A549 (cell line): ENCODE measurements at regions not wholly inside any gene's neighbourhood (a gene's known extent, or its start where the extent isn't known, plus 50 kb on each side); places are given as distances from the start of the nearest gene placed in this dataset.

Experiments used
- ATAC-seq, 2 experiments: fragments of 200-7000 bp in 1 of 2; fragments of >200 bp in 1 of 2; cut with Nextera tagmentation in 1 of 2; cut with Tn5 transposase in 1 of 2; 3 replicates each; pipeline versions ENCODE4 v1.8.0 to v1.9.1; 2018 to 2020; ENCODE audit warnings: mild to moderate bottlenecking in 1 of 2, moderate library complexity in 1 of 2
- CTCF ChIA-PET: fragments of 300-600 bp; sonication (Branson Sonifier 250); formaldehyde crosslinking; extraction: SDS; loops from one replicate; lab custom pipeline; 2021; ENCODE audit warnings: antibody characterized with exemption, inconsistent platforms; lab: Yijun Ruan, JAX
- POLR2A ChIA-PET: fragments of 350-600 bp; formaldehyde crosslinking; extraction: SDS; loops from one replicate; lab custom pipeline; 2021; ENCODE audit warnings: antibody characterized with exemption, inconsistent platforms; lab: Yijun Ruan, JAX
- DNase-seq, 2 experiments: peaks; one replicate each; pipeline versions ENCODE4 v3.0.0 to v3.0.0-alpha.2; 2011 to 2016; ENCODE audit warnings: low read depth in 1 of 2, low spot score in 1 of 2
- FAIRE-seq: peaks from 2 replicates; lab custom pipeline; 2011; peaks lifted over from hg19 to GRCh38; lab: Jason Lieb, UNC
- H3K27ac ChIP-seq, 2 experiments: fragments of >200 bp; sonication (Bioruptor Twin); formaldehyde crosslinking; 3 replicates each; pipeline ENCODE4 v1.5.1; 2016 to 2017
- H3K4me1 ChIP-seq: fragments of >200 bp; sonication (Bioruptor Twin); formaldehyde crosslinking; 3 replicates; pipeline ENCODE4 v1.6.1; 2016
- H3K4me2 ChIP-seq: fragments of >200 bp; sonication (Bioruptor Twin); formaldehyde crosslinking; 3 replicates; pipeline ENCODE4 v1.6.1; 2016
- H3K4me3 ChIP-seq: fragments of >200 bp; sonication (Bioruptor Twin); formaldehyde crosslinking; 3 replicates; pipeline ENCODE4 v1.5.1; 2016
- H3K9me3 ChIP-seq: fragments of >200 bp; sonication (Bioruptor Twin); formaldehyde crosslinking; 3 replicates; pipeline ENCODE4 v1.6.1; 2016
- CEBPB ChIP-seq, 2 experiments: fragments of >200 bp in 1 of 2; sonication (Bioruptor Twin) in 1 of 2; formaldehyde crosslinking in 1 of 2; IDR thresholded peaks; 2 replicates each; pipeline ENCODE4 v1.6.1; 2012 to 2016
- CTCF ChIP-seq: fragments of >200 bp; sonication (Bioruptor Twin); formaldehyde crosslinking; IDR thresholded peaks from 3 replicates; pipeline ENCODE4 v1.5.1; 2016
- FOXS1 ChIP-seq: fragments of 250-450 bp; sonication (Bioruptor Pico); IDR thresholded peaks from 2 replicates; pipeline ENCODE4 v1.5.0; 2020; ENCODE audit warnings: mild to moderate bottlenecking, moderate library complexity
- HOXB13 ChIP-seq: fragments of 250-450 bp; sonication (Bioruptor Pico); IDR thresholded peaks from 2 replicates; pipeline ENCODE4 v1.5.0; 2020; ENCODE audit warnings: low read depth, mild to moderate bottlenecking, moderate library complexity
- JUN ChIP-seq, 2 experiments: fragments of >200 bp; sonication (Bioruptor Twin); formaldehyde crosslinking; IDR thresholded peaks; 2 replicates in 1 of 2; 3 replicates in 1 of 2; pipeline ENCODE4 v1.6.1; 2016 to 2017
- MAFK ChIP-seq: fragments of 450-650 bp; IDR thresholded peaks from 2 replicates; pipeline ENCODE4 v1.6.1; 2014; ENCODE audit not compliant: partially characterized antibody
- POLR2A ChIP-seq: IDR thresholded peaks from 2 replicates; pipeline ENCODE4 v1.6.1; 2012; ENCODE audit warnings: mild to moderate bottlenecking, low read length
- RCOR1 ChIP-seq: fragments of 150-350 bp; IDR thresholded peaks from 2 replicates; pipeline ENCODE4 v1.6.1; 2014; ENCODE audit warnings: antibody characterized with exemption, low read length, low read depth
- REST ChIP-seq: fragments of 200-600 bp; sonication (generic); IDR thresholded peaks from 2 replicates; pipeline ENCODE4 v1.6.1; 2016; ENCODE audit warnings: antibody characterized with exemption, mild to moderate bottlenecking, moderate library complexity
- RFX5 ChIP-seq: fragments of 450-650 bp; IDR thresholded peaks from 2 replicates; pipeline ENCODE4 v1.7.1; 2014; ENCODE audit warnings: antibody characterized with exemption, mild to moderate bottlenecking, moderate library complexity
- TP53 ChIP-seq: fragments of 250-450 bp; sonication (Bioruptor Pico); IDR thresholded peaks from 2 replicates; pipeline ENCODE4 v1.5.0; 2021; ENCODE audit warnings: mild to moderate bottlenecking, moderate library complexity
- USF2 ChIP-seq: fragments of 450-650 bp; IDR thresholded peaks from 2 replicates; pipeline ENCODE4 v1.6.1; 2014; ENCODE audit warnings: antibody characterized with exemption
- ZNF302 ChIP-seq: fragments of 250-450 bp; sonication (Bioruptor Pico); IDR thresholded peaks from 2 replicates; pipeline ENCODE4 v1.9.0; 2021; ENCODE audit warnings: inconsistent platforms, mild to moderate bottlenecking, moderate library complexity
- WGBS: methylation state at CpG from one replicate; pipeline ENCODE4 v1.1.6; 2017; ENCODE audit errors: missing lambda C conversion rate; 5-methylcytosine and 5-hydroxymethylcytosine counted together

GRCh38 chr2:220837226-220837625 is 734.9 kb downstream of the EPHA4 start:
- no peak for TF ChIP-seq CEBPB (IDR thresholded peaks at IDR 0.05)
- TF ChIP-seq TP53 (CRISPR knock-in tag), result no peak
- Histone ChIP-seq H3K4me2 (no peak overlapping the region), H3K27ac (no peak overlapping the region), H3K9me3 (no peaks in the 10 kb centered on the region), H3K4me3 (no peak overlapping the region), H3K4me1 (peaks cover 11% of the 10 kb centered on the region; the same call in 1 of the 3 replicates)
- CTCF ChIA-PET, result interaction anchor here (0.6 kb wide), 1 partner anchor 24 kb away, joined by 3 read pairs; no protein-coding TSS in a partner anchor
- no peak for ATAC-seq
- 73% methylated on average over 2 of the region's 2 CpGs for WGBS
- no peak for DNase-seq
- FAIRE-seq, result no peak
- POLR2A ChIA-PET, result no interaction called here

GRCh38 chr2:220842901-220843665 is 729.0 kb downstream of the EPHA4 start:
- Histone ChIP-seq H3K4me1 (0 out of 3 replicates have a peak, but pooled peaks cover 8% of the 10 kb centered on the region), H3K27ac (no peak overlapping the region), H3K4me3 (no peak overlapping the region), H3K4me2 (no peak overlapping the region), H3K9me3 (no peaks in the 10 kb centered on the region)
- POLR2A ChIA-PET, result no interaction called here
- no peak for DNase-seq
- no peak for TF ChIP-seq USF2
- peak; percentile 75 for TF ChIP-seq MAFK
- TF ChIP-seq JUN (IDR thresholded peaks at IDR 0.05), result no peak
- no peak for TF ChIP-seq ZNF302 (CRISPR knock-in tag)
- no peak for TF ChIP-seq POLR2A
- CTCF ChIA-PET, result no interaction called here
- no peak for FAIRE-seq
- ATAC-seq, result no peak
- WGBS, result 50% methylated on average over 4 of the region's 4 CpGs

DNA sequence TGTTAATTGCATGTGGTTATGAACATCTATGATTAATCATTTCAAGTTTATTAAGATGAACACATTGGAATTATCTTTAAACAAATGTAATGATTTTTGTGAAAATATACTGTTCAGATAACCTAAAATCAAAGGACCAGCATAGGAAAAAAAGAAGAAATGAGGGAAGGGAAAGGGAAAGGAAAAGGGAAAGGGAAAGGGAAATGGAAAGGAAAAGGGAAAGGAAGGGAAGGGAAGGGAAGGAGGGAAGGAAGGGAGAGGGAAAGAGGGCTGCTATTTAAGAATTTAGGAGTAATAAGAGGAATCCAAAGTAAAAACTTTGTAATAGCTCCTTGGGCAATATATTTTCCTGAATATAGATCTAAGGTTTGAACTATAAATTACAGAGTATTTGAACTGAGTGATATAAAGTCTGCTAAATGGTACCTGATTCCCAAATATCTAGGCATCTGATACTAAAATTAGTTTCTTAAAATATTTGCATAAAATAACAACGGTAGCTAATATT is 726.3 kb downstream of the EPHA4 start:
- TF ChIP-seq ZNF302 (CRISPR knock-in tag), result no peak
- TF ChIP-seq CTCF, result no peak
- no peak for TF ChIP-seq HOXB13 (CRISPR knock-in tag)
- TF ChIP-seq POLR2A, result no peak
- no peak for TF ChIP-seq RFX5
- no peak for TF ChIP-seq CEBPB (IDR thresholded peaks at IDR 0.05)
- TF ChIP-seq RCOR1, result no peak
- TF ChIP-seq REST, result no peak
- TF ChIP-seq FOXS1 (CRISPR knock-in tag), result no peak
- whole genome bisulfite sequencing, result 2% methylated on average over 1 of the region's 1 CpG
- no peak overlapping the region for H3K27ac ChIP-seq
- no peak overlapping the region for H3K4me2 ChIP-seq
- no peak for FAIRE-seq
- no peak for ATAC-seq
- no peak overlapping the region for H3K4me3 ChIP-seq
- H3K9me3 ChIP-seq, result no peaks in the 10 kb centered on the region
- DNase-seq, result no peak
- ChIA-PET CTCF (no interaction called here), POLR2A (no interaction called here)
- H3K4me1 ChIP-seq, result 0 out of 3 replicates have a peak, but pooled peaks cover 9% of the 10 kb centered on the region
